AG04450 (cell line): ENCODE measurements at regions not wholly inside any gene's neighbourhood (a gene's known extent, or its start where the extent isn't known, plus 50 kb on each side); places are given as distances from the start of the nearest gene placed in this dataset.
A peak's percentile ranks its signal among the peaks of the same experiment; 100 is the strongest.

Experiments used
- CTCF ChIA-PET: fragments of 300-600, 350-600 bp; formaldehyde crosslinking; extraction: SDS; loops from one replicate; lab custom pipeline; 2022; ENCODE audit warnings: antibody characterized with exemption, inconsistent platforms; lab: Charles Lee
- POLR2A ChIA-PET: fragments of 350-600 bp; formaldehyde crosslinking; extraction: SDS; loops from one replicate; lab custom pipeline; 2021; ENCODE audit warnings: antibody characterized with exemption, inconsistent platforms; lab: Yijun Ruan, JAX
- DNase-seq: peaks from one replicate; pipeline ENCODE4 v3.0.0-alpha.2; 2011; ENCODE audit warnings: low read depth, low spot score
- H3K27ac ChIP-seq: one replicate; pipeline ENCODE4 v1.5.1; 2012; ENCODE audit warnings: low read depth, low read length, control low read depth
- H3K27me3 ChIP-seq: one replicate; pipeline ENCODE4 v1.6.0; 2012; ENCODE audit warnings: low read length; ENCODE audit not compliant: control insufficient read depth, insufficient read depth
- H3K4me3 ChIP-seq: 2 replicates; pipeline ENCODE4 v1.5.1; 2011; ENCODE audit warnings: mild to moderate bottlenecking, low read depth, low read length, control low read depth
- H3K9me3 ChIP-seq: 2 replicates; pipeline ENCODE4 v1.5.1; 2012; ENCODE audit warnings: low read length; ENCODE audit not compliant: control insufficient read depth, insufficient read depth
- TF ChIP-seq, protein P1 (sequence below): IDR thresholded peaks from 2 replicates; pipeline ENCODE4 v1.5.1; 2011; ENCODE audit warnings: low read depth, low read length, control low read depth, inconsistent platforms

DNA sequence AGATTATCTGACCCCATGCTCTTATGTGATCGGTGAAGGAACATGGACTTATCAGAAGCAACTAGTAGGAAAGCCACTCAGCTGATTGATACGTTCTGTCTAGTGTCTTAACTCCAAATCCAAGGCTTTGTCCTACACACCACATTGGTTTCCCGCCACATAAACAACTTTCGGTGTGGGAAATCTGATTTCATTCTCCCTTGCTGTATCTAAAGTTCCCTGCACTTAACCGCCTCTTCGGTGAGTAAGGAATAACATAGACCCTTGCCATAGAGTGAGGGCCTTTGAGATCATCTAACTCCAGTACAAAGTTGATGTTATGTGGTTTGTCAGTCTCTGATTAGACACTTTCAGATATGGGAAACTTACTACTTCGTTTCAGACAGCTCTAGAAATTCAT, 538.2 kb upstream of the TNP1 start:
- Histone ChIP-seq H3K9me3 (no peaks in the 10 kb centered on the region; the same call in 1 of the 2 replicates), H3K4me3 (no peak overlapping the region), H3K27me3 (no peaks in the 10 kb centered on the region), H3K27ac (no peak overlapping the region)
- TF ChIP-seq, protein P1, sequence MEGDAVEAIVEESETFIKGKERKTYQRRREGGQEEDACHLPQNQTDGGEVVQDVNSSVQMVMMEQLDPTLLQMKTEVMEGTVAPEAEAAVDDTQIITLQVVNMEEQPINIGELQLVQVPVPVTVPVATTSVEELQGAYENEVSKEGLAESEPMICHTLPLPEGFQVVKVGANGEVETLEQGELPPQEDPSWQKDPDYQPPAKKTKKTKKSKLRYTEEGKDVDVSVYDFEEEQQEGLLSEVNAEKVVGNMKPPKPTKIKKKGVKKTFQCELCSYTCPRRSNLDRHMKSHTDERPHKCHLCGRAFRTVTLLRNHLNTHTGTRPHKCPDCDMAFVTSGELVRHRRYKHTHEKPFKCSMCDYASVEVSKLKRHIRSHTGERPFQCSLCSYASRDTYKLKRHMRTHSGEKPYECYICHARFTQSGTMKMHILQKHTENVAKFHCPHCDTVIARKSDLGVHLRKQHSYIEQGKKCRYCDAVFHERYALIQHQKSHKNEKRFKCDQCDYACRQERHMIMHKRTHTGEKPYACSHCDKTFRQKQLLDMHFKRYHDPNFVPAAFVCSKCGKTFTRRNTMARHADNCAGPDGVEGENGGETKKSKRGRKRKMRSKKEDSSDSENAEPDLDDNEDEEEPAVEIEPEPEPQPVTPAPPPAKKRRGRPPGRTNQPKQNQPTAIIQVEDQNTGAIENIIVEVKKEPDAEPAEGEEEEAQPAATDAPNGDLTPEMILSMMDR: no peak
- DNase-seq: no peak
- ChIA-PET CTCF (no interaction called here), POLR2A (no interaction called here)

DNA sequence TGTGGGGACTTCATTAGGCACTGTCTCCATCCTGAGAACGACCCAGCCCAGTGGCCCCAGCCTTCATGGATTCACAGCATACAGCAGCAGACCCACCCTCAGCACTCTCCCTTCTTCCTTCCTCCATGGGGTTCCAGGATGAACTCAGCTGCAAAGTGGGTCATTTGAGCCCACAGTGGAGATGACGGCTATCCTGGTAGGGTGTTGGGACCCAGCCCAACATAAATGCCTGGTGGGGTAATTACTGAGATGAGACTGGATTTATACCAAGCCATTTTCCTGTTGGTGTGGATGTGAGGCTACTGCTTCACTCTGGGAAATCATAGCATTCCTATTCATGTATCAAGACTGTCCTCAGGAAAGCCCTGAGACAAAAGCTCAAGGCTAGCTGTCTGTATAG, 536.7 kb upstream of the TNP1 start:
- POLR2A ChIA-PET: interaction anchor here (0.6 to 1.1 kb wide), 2 partner anchors 165 to 701 kb away, joined by 3 to 5 read pairs; partner anchors contain the start of gene IGFBP5

DNA sequence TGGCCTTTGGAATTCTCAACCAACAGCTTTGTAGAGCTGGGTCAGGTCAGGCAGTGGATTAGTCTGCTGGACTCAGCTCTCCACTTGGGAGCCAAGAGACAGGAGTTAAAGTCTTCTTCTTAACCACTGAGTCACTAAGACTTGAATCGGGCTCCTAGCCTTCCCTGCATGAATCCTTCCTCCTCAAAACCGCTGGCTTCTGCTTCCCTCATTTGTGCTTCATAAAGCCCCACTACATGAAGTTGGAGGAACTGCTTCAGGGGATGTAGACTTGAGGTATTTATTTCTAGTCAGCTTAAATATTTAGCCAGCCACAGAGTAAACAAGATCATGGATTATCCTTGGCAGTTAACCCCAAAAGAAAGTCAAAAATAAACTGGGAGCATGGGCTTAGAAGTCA, 536.3 kb upstream of the TNP1 start:
- ChIA-PET CTCF (no interaction called here), POLR2A (interaction anchor here (0.7 to 1.1 kb wide), 2 partner anchors 22 to 701 kb away, joined by 3 to 5 read pairs; partner anchors contain the start of gene IGFBP5)
- Histone ChIP-seq H3K9me3 (peaks cover 3% of the 10 kb centered on the region), H3K4me3 (no peak overlapping the region), H3K27ac (no peak overlapping the region), H3K27me3 (no peaks in the 10 kb centered on the region)
- no peak for DNase-seq
- TF ChIP-seq, protein P1: no peak

More for the DNA sequence above, 536.7 kb upstream of the TNP1 start:
- Histone ChIP-seq H3K4me3 (no peak overlapping the region), H3K27ac (no peak overlapping the region), H3K9me3 (peaks cover under 1% of the 10 kb centered on the region), H3K27me3 (no peaks in the 10 kb centered on the region)
- no peak for DNase-seq
- CTCF ChIA-PET: no interaction called here
- TF ChIP-seq, protein P1: no peak

DNA sequence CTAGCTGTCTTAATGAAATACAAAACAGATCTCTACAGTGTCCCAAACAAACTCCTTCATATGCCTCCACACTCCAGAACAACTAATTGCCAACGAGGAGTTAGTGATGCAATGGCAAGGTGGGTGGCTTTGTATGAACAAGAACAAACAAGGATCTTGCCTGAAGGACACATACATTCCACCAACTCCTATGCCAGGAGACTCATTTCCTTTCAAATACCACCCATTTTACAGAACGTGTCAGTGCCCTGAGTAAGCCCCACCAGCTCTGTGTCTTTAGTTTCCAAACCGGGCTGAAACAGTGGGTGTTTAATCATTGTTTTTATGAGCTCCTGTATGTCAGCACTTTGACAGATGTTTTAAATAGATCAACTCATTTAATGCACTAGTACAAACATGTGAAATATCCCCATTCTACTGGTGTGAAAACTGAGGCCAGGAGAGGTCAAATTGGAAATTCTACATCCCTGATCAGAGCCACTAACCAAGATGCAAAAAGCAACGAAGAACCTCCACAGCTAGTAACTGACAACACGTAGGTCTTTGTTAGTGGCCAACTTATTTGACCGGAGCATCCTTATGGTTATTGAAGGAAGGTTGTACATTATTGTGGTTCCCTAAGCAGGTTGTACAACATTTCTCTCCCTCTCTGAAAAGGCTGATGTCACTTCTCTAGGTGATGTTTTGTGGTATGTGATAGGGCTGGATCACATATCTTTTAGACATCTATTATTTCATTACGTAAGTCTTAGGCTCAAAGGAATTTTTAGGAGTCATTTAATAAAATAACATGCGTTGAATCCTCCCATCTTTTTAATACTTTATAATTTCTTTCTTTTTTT, 534.9 kb upstream of the TNP1 start:
- Histone ChIP-seq H3K27me3 (no peaks in the 10 kb centered on the region), H3K9me3 (peaks cover 14% of the 10 kb centered on the region), H3K27ac (peak overlapping the region; percentile 63), H3K4me3 (no peak overlapping the region)
- DNase-seq: no peak
- ChIA-PET POLR2A (interaction anchor here (0.6 to 1.4 kb wide), 4 partner anchors 39 to 171 kb away, joined by 4 to 5 read pairs (median 4); no protein-coding TSS in a partner anchor), CTCF (interaction anchor here (1.4 to 1.6 kb wide), 2 partner anchors 318 to 362 kb away, joined by 4 to 7 read pairs; no protein-coding TSS in a partner anchor)
- TF ChIP-seq, protein P1: no peak

DNA sequence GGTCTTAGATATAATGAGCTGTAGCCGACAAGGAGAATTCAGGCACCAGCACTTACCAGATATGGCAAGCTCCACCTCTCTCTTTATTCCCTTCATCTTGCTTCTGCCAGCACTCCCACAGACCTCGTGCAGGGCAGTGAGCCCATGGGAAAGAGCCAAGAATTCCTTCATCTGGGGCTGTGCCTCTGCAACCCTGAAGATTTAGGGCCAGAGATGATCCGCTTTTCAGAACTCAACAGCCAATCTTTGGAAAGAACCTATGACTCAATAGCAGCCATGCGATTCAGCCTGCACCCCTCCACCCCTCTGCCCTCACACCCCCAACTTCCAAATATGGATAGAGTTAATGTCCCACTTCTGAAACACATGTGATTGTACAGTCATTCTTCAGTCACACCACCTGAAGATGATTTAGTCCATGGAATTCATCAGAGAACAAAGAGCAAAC, 533.7 kb upstream of the TNP1 start:
- peak overlapping the region; percentile 86 for H3K27ac ChIP-seq
- H3K9me3 ChIP-seq: peaks cover 15% of the 10 kb centered on the region
- H3K4me3 ChIP-seq: no peak overlapping the region
- ChIA-PET POLR2A (interaction anchor here (0.5 to 1.4 kb wide), 12 partner anchors 19 to 711 kb away, joined by 3 to 9 read pairs (median 4); partner anchors contain the start of gene IGFBP5), CTCF (interaction anchor here (1.4 to 1.6 kb wide), 2 partner anchors 319 to 363 kb away, joined by 4 to 7 read pairs; no protein-coding TSS in a partner anchor)
- TF ChIP-seq, protein P1: no peak
- peak; percentile 95 for DNase-seq
- no peaks in the 10 kb centered on the region for H3K27me3 ChIP-seq
